ENCODE measurements at regions not wholly inside any gene's neighbourhood (a gene's known extent, or its start where the extent isn't known, plus 50 kb on each side); places are given as distances from the start of the nearest gene placed in this dataset.

DNA sequence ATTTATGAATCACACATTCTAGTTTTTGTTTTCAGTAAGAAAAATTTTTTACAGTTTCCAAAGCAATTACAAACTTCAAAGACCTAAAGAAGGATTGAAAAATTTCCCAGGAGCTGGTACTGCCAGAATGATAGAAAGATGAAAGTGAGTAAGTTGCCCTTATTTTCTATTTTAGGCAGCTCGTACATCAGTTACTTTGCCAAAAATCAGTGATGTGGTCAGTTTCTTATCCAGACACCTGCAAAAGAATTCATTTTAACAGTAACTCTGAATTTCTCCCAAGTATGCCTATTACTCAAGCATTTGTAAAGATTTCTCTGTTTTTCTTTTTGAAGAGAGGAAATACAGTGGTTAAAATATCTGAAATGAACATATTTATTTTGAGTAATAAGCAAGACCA, 976.3 kb upstream of the RAG2 start:
- no peak for TF ChIP-seq SIN3A (IDR thresholded peaks at IDR 0.05; ENCODE audit: low read depth)
- TF ChIP-seq, protein P1, sequence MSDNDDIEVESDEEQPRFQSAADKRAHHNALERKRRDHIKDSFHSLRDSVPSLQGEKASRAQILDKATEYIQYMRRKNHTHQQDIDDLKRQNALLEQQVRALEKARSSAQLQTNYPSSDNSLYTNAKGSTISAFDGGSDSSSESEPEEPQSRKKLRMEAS (IDR thresholded peaks at IDR 0.05), result no peak
